Ovary (tissue), 3 donors: ENCODE measurements at regions not wholly inside any gene's neighbourhood (a gene's known extent, or its start where the extent isn't known, plus 50 kb on each side); places are given as distances from the start of the nearest gene placed in this dataset.

Experiments
- EP300 ChIP-seq: sonication (generic); formaldehyde crosslinking; IDR thresholded peaks from one replicate; pipeline ENCODE4 v1.6.1; 2017; ENCODE audit warnings: antibody characterized with exemption
- POLR2A ChIP-seq: fragments of 450-650 bp; IDR thresholded peaks from one replicate; pipeline ENCODE4 v1.6.1; 2017; ENCODE audit warnings: antibody characterized with exemption, mild to moderate bottlenecking, moderate library complexity
- TF ChIP-seq, protein P1 (sequence below), 3 donors: fragments of 450-650 bp in 2 of 3; fragments of 200-600 bp in 1 of 3; IDR thresholded peaks; one replicate each; pipeline versions ENCODE4 v1.5.1 to v1.8.0; 2016 to 2022; ENCODE audit warnings: antibody characterized with exemption in 3 of 3, mild to moderate bottlenecking in 1 of 3
- donor health status: DM: no; HTN: no; CAD: no.

DNA sequence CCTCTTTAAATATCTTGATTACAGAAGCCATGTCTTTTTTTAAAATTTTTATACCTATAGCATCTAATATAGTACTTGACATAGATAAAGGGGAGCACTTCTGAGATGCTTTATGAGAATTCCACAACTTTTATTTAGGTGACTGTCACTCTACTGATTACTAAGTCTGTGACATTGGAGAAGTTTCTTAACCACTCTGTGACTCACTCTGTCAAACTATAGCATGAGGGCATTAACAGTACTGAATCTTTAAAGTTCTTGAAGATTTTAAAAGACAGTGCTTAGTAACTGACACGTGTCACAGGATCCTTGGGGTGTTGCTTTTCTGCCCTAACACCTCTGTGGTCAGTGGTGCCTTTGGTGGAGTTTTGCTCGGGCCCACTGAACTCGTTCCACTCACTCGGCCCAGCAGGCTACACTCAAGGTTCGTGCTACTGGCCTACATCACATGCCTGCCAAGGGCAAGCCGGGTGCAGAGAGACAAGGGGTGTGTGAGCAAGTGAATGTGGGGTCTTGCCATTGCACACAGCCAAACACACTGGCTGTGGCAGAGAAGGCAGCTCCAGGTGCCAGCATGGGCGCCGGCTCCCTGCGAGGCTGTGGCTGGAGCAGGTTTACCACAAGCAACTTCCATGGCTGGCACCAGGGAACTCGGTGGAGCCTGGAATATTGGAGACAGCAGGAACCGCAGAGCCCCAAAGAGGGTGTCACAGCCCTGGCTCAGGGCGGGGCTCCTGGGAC, 734.0 kb upstream of the CDH7 start:
- TF ChIP-seq, protein P1, sequence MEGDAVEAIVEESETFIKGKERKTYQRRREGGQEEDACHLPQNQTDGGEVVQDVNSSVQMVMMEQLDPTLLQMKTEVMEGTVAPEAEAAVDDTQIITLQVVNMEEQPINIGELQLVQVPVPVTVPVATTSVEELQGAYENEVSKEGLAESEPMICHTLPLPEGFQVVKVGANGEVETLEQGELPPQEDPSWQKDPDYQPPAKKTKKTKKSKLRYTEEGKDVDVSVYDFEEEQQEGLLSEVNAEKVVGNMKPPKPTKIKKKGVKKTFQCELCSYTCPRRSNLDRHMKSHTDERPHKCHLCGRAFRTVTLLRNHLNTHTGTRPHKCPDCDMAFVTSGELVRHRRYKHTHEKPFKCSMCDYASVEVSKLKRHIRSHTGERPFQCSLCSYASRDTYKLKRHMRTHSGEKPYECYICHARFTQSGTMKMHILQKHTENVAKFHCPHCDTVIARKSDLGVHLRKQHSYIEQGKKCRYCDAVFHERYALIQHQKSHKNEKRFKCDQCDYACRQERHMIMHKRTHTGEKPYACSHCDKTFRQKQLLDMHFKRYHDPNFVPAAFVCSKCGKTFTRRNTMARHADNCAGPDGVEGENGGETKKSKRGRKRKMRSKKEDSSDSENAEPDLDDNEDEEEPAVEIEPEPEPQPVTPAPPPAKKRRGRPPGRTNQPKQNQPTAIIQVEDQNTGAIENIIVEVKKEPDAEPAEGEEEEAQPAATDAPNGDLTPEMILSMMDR (IDR thresholded peaks at IDR 0.05): no peak
- TF ChIP-seq POLR2A: no peak
- no peak for TF ChIP-seq EP300
